NCI-H187 (cell line): ENCODE measurements at regions not wholly inside any gene's neighbourhood (a gene's known extent, or its start where the extent isn't known, plus 50 kb on each side); places are given as distances from the start of the nearest gene placed in this dataset.
"Not testable (repeated sequence)": the region's sequence is repeated elsewhere in the genome, so short reads cannot be mapped to it uniquely, and the experiment has no call there.

Experiments used
- DNase-seq, 2 experiments: peaks; one replicate each; lab custom pipeline; 2025; lab: John Stamatoyannopoulos, UW

DNA sequence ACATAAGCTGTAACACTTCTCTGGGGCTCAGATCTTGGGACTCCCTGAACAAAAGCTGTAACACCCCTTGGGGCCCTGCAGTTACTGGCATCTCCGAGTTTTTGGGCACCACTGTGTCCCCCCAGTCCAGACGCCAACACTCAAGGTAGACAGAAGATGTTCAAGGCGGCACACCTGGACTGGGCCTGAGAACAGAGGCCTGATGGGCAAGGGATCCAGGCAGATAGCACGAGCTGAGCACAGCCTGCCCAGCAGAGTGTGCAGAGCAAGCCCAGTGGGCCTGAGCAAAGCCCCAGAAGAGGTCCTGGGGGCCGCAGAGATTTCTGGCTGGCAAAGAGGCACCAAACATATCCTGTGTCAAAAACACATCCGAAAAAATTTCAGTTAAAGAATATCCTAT lies 1163.3 kb upstream of the PRR20A start:
- no peak for DNase-seq

GRCh38 chr13:55981381-55981780 lies 1159.3 kb upstream of the PRR20A start:
- no peak for DNase-seq

GRCh38 chr13:55984026-55984425 lies 1156.7 kb upstream of the PRR20A start:
- DNase-seq: not testable (repeated sequence)

DNA sequence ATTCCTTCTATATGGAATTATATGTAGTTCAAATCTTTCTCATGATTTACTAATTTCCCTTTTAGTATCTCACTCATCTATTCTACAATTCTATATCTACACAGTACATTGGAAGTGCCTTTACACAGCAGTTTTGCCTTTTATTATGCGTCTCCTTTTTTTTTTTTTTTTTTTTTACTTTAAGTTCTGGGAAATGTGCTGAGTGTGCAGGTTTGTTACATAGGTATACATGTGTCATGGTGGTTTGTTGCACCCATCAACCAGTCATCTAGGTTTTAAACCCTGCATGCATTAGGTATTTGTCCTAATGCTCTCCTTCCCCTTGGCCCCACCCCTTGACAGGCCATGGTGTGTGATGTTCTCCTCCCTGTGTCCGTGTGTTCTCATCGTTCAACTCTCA lies 1150.1 kb upstream of the PRR20A start:
- no peak for DNase-seq

DNA sequence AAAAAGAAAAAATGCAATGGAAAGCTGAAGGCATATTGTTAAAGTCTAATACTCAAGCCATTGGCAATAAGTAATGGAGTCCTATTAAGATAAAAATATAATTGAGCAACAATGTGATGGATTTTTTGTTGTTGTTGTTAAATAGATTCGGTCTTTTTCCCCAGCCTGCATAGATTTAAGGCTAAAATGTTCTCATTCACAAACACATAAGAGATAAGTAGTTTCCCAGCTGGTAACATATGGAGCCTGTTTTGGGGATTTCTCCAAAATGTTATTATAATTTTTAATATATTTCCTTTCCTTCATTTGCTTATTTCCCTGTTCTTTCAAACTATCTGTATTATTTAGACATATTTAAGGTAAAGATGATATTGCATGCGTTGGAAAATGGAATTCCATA lies 1149.1 kb upstream of the PRR20A start:
- DNase-seq: no peak

DNA sequence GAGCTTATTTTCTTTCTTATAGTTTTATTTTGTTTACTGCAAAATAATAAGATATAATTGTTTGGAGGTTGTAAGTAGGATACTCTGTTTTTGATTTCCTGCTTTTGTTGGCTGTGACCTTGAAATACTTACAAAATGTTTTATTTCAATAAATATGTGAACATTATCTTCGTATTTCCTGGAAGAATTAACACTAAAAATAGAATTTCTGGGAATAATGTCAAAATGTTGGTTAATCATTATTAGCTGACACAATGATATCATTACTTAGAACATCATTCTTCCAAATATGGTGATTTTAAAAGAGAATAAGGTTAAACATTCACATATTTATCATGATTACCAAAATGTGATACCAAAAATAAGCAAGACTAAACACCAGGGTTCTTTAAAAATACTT lies 1148.6 kb upstream of the PRR20A start:
- DNase-seq: no peak

GRCh38 chr13:55999709-56000108 lies 1141.0 kb upstream of the PRR20A start:
- no peak for DNase-seq

- no peak for DNase-seq
Observed at GRCh38 chr13:56009418-56009817, 1131.3 kb upstream of the PRR20A start.

- DNase-seq: no peak
Observed at GRCh38 chr13:56012644-56013043, 1128.1 kb upstream of the PRR20A start.

GRCh38 chr13:56015919-56016318 lies 1124.8 kb upstream of the PRR20A start:
- no peak for DNase-seq

GRCh38 chr13:56019606-56020005 lies 1121.1 kb upstream of the PRR20A start:
- DNase-seq: no peak

DNA sequence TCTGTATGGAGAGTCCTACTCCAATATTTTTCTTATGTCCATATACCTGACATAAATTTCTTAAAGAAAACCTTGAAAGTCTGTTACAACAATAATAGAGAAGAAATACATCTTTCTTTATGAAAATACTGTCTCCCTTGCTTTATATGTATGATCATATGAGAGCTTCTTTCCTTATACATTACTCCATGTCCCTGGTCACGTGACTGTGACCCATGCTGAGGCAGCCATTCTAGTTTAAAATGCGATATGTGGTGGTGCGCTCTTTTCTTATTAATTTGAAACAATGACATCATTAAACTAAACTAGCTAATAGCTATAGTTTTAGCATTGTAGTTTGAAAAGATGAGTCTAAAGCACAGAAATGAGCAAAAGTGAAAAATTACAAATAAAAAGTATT lies 1120.3 kb upstream of the PRR20A start:
- no peak for DNase-seq

DNA sequence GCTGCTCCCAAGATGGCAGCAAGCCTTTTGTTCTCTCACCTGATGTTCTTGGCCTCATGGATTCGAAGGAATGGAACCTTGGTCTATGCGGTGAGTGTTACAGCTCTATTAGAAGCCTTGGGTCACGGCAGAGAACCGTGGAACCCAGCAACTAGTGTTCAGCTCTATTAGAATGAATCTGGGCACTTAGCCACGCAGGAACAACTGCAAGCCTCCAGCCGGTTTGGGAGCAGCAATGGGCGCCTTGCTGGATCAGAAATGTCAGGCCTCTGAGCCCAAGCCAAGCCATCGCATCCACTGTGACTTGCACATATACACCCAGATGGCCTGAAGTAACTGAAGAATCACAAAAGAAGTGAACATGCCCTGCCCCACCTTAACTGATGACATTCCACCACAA lies 1100.7 kb upstream of the PRR20A start:
- DNase-seq: no peak

GRCh38 chr13:56066321-56066720 lies 1074.4 kb upstream of the PRR20A start:
- no peak for DNase-seq

GRCh38 chr13:56102641-56103040 lies 1038.1 kb upstream of the PRR20A start:
- DNase-seq: no peak

- DNase-seq: no peak
Observed at GRCh38 chr13:56110751-56111150, 1030.0 kb upstream of the PRR20A start.

GRCh38 chr13:56134524-56134923 lies 1006.2 kb upstream of the PRR20A start:
- no peak for DNase-seq

GRCh38 chr13:56166864-56167263 lies 973.9 kb upstream of the PRR20A start:
- no peak for DNase-seq

DNA sequence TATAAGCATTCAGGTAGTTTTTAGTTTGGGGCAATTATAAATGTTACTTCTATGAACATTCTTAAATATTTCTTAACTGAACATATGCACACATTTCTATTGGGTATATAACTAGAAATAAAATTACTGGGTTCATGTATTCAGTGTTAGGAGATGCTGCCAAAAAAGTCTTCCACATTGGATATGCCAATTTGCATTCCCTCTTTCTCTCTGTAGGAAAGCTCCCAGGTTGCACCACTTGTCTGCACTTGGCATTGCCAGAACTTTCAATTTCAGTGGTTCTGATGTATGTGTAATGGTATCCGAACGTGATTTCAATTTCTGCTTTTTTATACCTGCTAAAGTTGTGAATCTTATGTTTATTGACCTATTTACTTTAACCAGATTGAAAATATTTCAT lies 972.1 kb upstream of the PRR20A start:
- DNase-seq: no peak

DNA sequence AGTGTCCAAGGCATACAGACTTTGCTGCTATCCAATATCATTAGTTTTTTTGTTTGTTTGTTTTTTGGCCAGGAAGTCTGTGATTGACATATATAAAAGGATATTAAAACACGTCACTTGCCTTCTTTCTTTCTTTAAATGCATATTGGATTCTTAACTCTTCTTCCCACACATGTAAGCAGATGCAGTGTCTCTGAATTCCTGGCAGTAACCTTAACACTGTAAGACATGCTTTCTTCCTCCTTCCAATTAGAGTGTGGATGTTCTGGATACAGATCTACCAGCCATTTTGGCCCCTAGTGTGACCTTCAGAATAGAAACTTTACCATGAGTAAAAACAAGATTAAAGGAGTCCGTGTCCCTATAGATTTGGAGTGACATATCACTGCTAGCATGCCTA lies 967.4 kb upstream of the PRR20A start:
- DNase-seq: no peak

GRCh38 chr13:56182598-56182997 lies 958.1 kb upstream of the PRR20A start:
- DNase-seq: no peak

DNA sequence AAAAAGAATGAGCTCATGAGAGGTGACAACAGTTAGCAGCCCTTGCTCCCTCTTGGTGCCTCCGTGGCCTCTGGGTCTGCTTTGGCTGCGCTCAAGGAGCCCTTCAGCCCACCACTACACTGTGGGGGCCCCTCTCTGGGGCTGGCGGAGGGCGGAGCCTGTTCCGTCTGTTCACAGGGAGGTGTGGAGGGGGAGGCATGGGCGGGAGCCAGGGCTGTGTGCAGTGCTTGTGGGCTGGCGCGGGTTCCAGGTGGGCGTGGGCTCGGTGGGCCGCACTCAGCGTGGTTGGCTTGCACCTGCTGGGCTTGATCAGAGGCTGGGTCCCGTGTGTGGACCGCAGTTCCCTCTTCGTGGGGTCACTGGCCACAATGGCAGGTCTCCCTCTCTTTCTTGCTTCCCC lies 953.4 kb upstream of the PRR20A start:
- no peak for DNase-seq

DNA sequence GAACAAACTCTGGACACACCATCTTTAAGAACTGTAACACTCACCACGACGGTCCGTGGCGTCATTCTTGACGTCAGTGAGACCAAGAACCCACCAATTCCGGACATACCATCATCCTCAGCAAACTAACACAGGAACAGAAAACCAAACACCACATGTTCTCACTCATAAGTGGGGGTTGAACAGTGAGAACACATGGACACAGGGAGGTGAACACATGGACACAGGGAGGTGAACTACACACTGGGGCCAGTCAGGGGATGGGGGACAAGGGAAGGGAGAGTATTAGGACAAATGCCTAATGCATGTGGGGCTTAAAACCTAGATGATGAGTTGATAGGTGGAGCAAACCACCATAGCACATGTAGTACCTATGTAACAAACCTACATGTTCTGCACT lies 952.1 kb upstream of the PRR20A start:
- not testable (repeated sequence) for DNase-seq

GRCh38 chr13:56189439-56189838 lies 951.3 kb upstream of the PRR20A start:
- DNase-seq: no peak

- DNase-seq: no peak
Observed at GRCh38 chr13:56189978-56190377, 950.7 kb upstream of the PRR20A start.
